HEK293T (cell line): ENCODE measurements at regions not wholly inside any gene's neighbourhood (a gene's known extent, or its start where the extent isn't known, plus 50 kb on each side); places are given as distances from the start of the nearest gene placed in this dataset.

Experiments
- FOXA1 ChIP-seq: fragments of 450-650 bp; IDR thresholded peaks from 2 replicates; pipeline ENCODE4 v1.6.1; 2016; ENCODE audit warnings: mild to moderate bottlenecking
- FOXM1 ChIP-seq: fragments of 450-650 bp; IDR thresholded peaks from 2 replicates; pipeline ENCODE4 v1.6.1; 2017; ENCODE audit warnings: mild to moderate bottlenecking, borderline replicate concordance
- HDGF ChIP-seq: fragments of 450-650 bp; IDR thresholded peaks from 2 replicates; pipeline ENCODE4 v1.6.1; 2017; ENCODE audit warnings: antibody characterized with exemption, borderline replicate concordance
- LEF1 ChIP-seq: fragments of 450-650 bp; IDR thresholded peaks from 2 replicates; pipeline ENCODE4 v1.6.1; 2017; ENCODE audit warnings: mild to moderate bottlenecking, borderline replicate concordance
- SUZ12 ChIP-seq: fragments of 450-650 bp; IDR thresholded peaks from 2 replicates; pipeline ENCODE4 v1.6.1; 2016; ENCODE audit warnings: mild to moderate bottlenecking

- TF ChIP-seq SUZ12 (no peak), FOXM1 (no peak), FOXA1 (no peak), LEF1 (no peak), HDGF (no peak)
These were observed 135.8 kb upstream of the APCDD1 start for GRCh38 chr18:10318691-10318970.
